ENCODE measurements at regions not wholly inside any gene's neighbourhood (a gene's known extent, or its start where the extent isn't known, plus 50 kb on each side); places are given as distances from the start of the nearest gene placed in this dataset.

- TF ChIP-seq ZNF280C (tag by site-specific recombination; IDR thresholded peaks at IDR 0.05) (no peak), ZNF514 (tag by site-specific recombination; IDR thresholded peaks at IDR 0.05) (no peak)
These were observed 717.5 kb upstream of the POM121L12 start (continued) for GRCh38 chr7:52317921-52318320.

GRCh38 chr7:52311886-52312285 lies 723.5 kb upstream of the POM121L12 start:
- H3K27ac ChIP-seq (ENCODE audit: extremely low read depth, low read depth, low read length), result no peak overlapping the region
- H3K4me1 ChIP-seq (ENCODE audit: control insufficient read depth, insufficient read depth, low read length), result no peaks in the 10 kb centered on the region
- no peaks in the 10 kb centered on the region for H3K9me3 ChIP-seq (ENCODE audit: control insufficient read depth, insufficient read depth, low read depth, low read length)
- no peaks in the 10 kb centered on the region for H3K36me3 ChIP-seq (ENCODE audit: control insufficient read depth in 2 of 2, insufficient read depth in 1 of 2, low read length in 2 of 2)
- no peak overlapping the region for H3K4me3 ChIP-seq (ENCODE audit: low read depth, low read length)
- CTCF ChIA-PET, result no interaction called here
- TF ChIP-seq GLIS2 (tag by site-specific recombination; IDR thresholded peaks at IDR 0.05) (no peak), ZNF626 (tag by site-specific recombination; IDR thresholded peaks at IDR 0.05) (no peak), INSM2 (tag by site-specific recombination; IDR thresholded peaks at IDR 0.05) (no peak), ZNF239 (tag by site-specific recombination; IDR thresholded peaks at IDR 0.05) (no peak), ZNF558 (tag by site-specific recombination; IDR thresholded peaks at IDR 0.05) (no peak), REPIN1 (tag by site-specific recombination; IDR thresholded peaks at IDR 0.05; ENCODE audit: low read depth) (no peak), SETDB1 (IDR thresholded peaks at IDR 0.05; ENCODE audit: insufficient read length, low read length) (no peak), ZNF24 (tag by site-specific recombination; IDR thresholded peaks at IDR 0.05) (no peak), YY1 (tag by site-specific recombination; IDR thresholded peaks at IDR 0.05) (no peak), ZNF274 (IDR thresholded peaks at IDR 0.05; ENCODE audit: low read length) (no peak), ZNF274 (tag by site-specific recombination; IDR thresholded peaks at IDR 0.05; ENCODE audit: borderline replicate concordance) (no peak), ZNF155 (tag by site-specific recombination; IDR thresholded peaks at IDR 0.05) (no peak)
- POLR2A ChIA-PET, result no interaction called here

- H3K27ac ChIP-seq (ENCODE audit: extremely low read depth, low read depth, low read length), result no peak overlapping the region
- H3K9me3 ChIP-seq (ENCODE audit: control insufficient read depth, insufficient read depth, low read depth, low read length), result no peaks in the 10 kb centered on the region
- ChIA-PET POLR2A (no interaction called here), CTCF (no interaction called here)
- H3K4me3 ChIP-seq (ENCODE audit: low read depth, low read length), result no peak overlapping the region
- no peaks in the 10 kb centered on the region for H3K4me1 ChIP-seq (ENCODE audit: control insufficient read depth, insufficient read depth, low read length)
- H3K36me3 ChIP-seq (ENCODE audit: control insufficient read depth in 2 of 2, insufficient read depth in 1 of 2, low read length in 2 of 2), result no peaks in the 10 kb centered on the region
- no peak for TF ChIP-seq ZNF221 (tag by site-specific recombination; IDR thresholded peaks at IDR 0.05; ENCODE audit: borderline replicate concordance)
- no peak for TF ChIP-seq ZNF148 (tag by site-specific recombination; IDR thresholded peaks at IDR 0.05; ENCODE audit: borderline replicate concordance)
- no peak for TF ChIP-seq TRIM28 (IDR thresholded peaks at IDR 0.05; ENCODE audit: borderline replicate concordance, low read length)
- TF ChIP-seq ZNF19 (tag by site-specific recombination; IDR thresholded peaks at IDR 0.05; ENCODE audit: low read depth), result no peak
- TF ChIP-seq ZBTB48 (tag by site-specific recombination; IDR thresholded peaks at IDR 0.05), result no peak
- no peak for TF ChIP-seq ZNF157 (tag by site-specific recombination; IDR thresholded peaks at IDR 0.05)
- no peak for TF ChIP-seq PRDM2 (tag by site-specific recombination; IDR thresholded peaks at IDR 0.05; ENCODE audit: borderline replicate concordance)
These were observed 725.8 kb upstream of the POM121L12 start for GRCh38 chr7:52309631-52310030.

All from HEK293 (cell line).